ENCODE measurements at regions not wholly inside any gene's neighbourhood (a gene's known extent, or its start where the extent isn't known, plus 50 kb on each side); places are given as distances from the start of the nearest gene placed in this dataset.
A peak's percentile ranks its signal among the peaks of the same experiment; 100 is the strongest.

DNA sequence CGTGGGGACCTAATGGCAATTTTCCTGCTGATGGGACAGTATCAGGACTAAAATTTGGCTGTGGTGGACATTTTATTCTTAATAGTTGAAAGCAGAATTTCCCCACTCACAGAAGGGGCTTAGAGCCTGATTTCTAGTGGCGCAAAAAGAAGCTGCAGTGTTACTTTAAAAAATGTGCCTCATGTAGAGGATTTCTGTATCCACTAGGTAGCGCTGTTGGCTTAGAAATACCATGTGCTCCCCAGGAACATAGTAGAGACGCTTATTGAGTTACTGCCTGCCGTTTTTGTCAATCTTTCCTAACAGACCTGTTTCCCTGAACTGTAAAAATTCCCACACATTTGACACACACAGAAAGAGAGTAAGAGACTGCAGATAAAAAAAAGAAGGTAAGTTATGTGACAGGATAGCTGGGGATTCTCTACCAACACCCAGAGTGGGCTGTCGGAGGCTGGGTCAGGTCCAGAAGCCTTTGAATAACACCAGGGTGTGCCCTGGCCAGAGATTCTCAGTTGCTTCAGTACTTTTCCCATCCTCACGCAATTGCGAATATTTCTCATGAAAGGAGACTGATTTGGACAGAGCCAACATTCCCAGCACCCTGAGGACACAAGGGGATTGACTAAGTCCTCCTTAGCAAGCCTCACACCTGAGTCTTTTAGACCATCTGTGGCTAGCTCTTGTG is 88.4 kb downstream of the ZXDA start:
- H3K4me1 Mint-ChIP-seq (ENCODE audit: low read depth) = peaks cover 5% of the 10 kb centered on the region
- Histone ChIP-seq H3K27ac (ENCODE audit: low read depth in 1 of 2, low read length in 2 of 2) (no peak overlapping the region), H3K4me3 (ENCODE audit: low read length) (no peak overlapping the region), H3K36me3 (ENCODE audit: insufficient read depth, low read length) (no peaks in the 10 kb centered on the region), H3K27me3 (ENCODE audit: control insufficient read depth in 1 of 2, insufficient read depth in 2 of 2, low read length in 2 of 2) (no peaks in the 10 kb centered on the region), H3K9me3 (ENCODE audit: control insufficient read depth in 1 of 2, insufficient read depth in 1 of 2, low read length in 2 of 2) (no peaks in the 10 kb centered on the region), H3K4me1 (ENCODE audit: insufficient read depth, low read length) (peaks cover 4% of the 10 kb centered on the region)
- H3K27ac Mint-ChIP-seq = no peak overlapping the region
- TF ChIP-seq CTCF (IDR thresholded peaks at IDR 0.05) = peak; percentile 63
- no peaks in the 10 kb centered on the region for H3K27me3 Mint-ChIP-seq
- POLR2A ChIA-PET = no interaction called here
- DNase-seq (peak in 9 of 14 experiments; percentile 1 to 75 (median 22)), ATAC-seq (ENCODE audit: poor library complexity) (peak; percentile 46)
- no peak overlapping the region for H3K4me3 Mint-ChIP-seq
- CTCF ChIA-PET = interaction anchor here (0.6 to 0.7 kb wide), 4 partner anchors 31 to 204 kb away, joined by 3 to 4 read pairs (median 3); no protein-coding TSS in a partner anchor
- H3K36me3 Mint-ChIP-seq (ENCODE audit: low read depth) = no peaks in the 10 kb centered on the region
- H3K9me3 Mint-ChIP-seq = no peaks in the 10 kb centered on the region
- intact Hi-C loops (cut with DNase I, micrococcal nuclease) = loop anchor here (1.0 to 2.0 kb wide), 3 partner anchors 97 to 205 kb away; no protein-coding TSS in a partner anchor

DNA sequence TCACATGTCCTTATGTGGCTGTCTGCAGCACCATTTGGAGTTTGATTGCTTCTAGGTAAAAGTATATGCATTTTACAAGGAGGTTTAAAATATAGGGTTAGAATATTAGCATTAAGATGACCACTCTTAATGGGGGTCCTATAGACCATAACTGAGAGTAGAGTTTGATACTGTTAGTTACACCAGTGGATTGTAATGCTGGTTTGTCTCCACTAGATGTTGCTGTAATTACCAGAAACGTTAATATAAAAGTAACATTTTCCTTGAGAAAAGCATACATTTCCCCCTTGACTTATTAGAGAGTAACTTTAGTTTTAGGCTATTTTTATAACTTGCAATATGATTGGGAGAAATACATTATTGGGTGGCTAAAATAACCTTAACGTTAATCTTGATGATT is 93.0 kb downstream of the ZXDA start:
- H3K9me3 ChIP-seq (ENCODE audit: control insufficient read depth in 1 of 2, insufficient read depth in 1 of 2, low read length in 2 of 2) = peaks cover 4% of the 10 kb centered on the region in 2 experiments
- ChIA-PET POLR2A (no interaction called here), CTCF (no interaction called here)
- no peaks in the 10 kb centered on the region for H3K36me3 ChIP-seq (ENCODE audit: insufficient read depth, low read length)
- H3K36me3 Mint-ChIP-seq (ENCODE audit: low read depth) = no peaks in the 10 kb centered on the region
- H3K4me3 ChIP-seq (ENCODE audit: low read length) = no peak overlapping the region
- H3K4me3 Mint-ChIP-seq = no peak overlapping the region
- no peaks in the 10 kb centered on the region for H3K9me3 Mint-ChIP-seq
- H3K27me3 Mint-ChIP-seq = no peaks in the 10 kb centered on the region
- H3K27ac ChIP-seq (ENCODE audit: low read depth in 1 of 2, low read length in 2 of 2) = no peak overlapping the region
- intact Hi-C loops (cut with DNase I, micrococcal nuclease) = loop anchor here in 1 of 2 experiments (10.0 kb wide), 1 partner anchor 1543 kb away; no protein-coding TSS in a partner anchor
- no peak for TF ChIP-seq CTCF (IDR thresholded peaks at IDR 0.05)
- no peak for ATAC-seq (ENCODE audit: poor library complexity)
- H3K4me1 Mint-ChIP-seq (ENCODE audit: low read depth) = peaks cover 5% of the 10 kb centered on the region
- H3K27ac Mint-ChIP-seq = no peak overlapping the region
- DNase-seq = no peak
- H3K4me1 ChIP-seq (ENCODE audit: insufficient read depth, low read length) = peaks cover 4% of the 10 kb centered on the region
- no peaks in the 10 kb centered on the region for H3K27me3 ChIP-seq (ENCODE audit: control insufficient read depth in 1 of 2, insufficient read depth in 2 of 2, low read length in 2 of 2)

- no peak overlapping the region for H3K27ac ChIP-seq (ENCODE audit: low read depth in 1 of 2, low read length in 2 of 2)
- H3K4me3 ChIP-seq (ENCODE audit: low read length) = no peak overlapping the region
- CTCF ChIA-PET = no interaction called here
- no peaks in the 10 kb centered on the region for H3K9me3 Mint-ChIP-seq
- H3K36me3 Mint-ChIP-seq (ENCODE audit: low read depth) = no peaks in the 10 kb centered on the region
- no peak overlapping the region for H3K4me3 Mint-ChIP-seq
- ATAC-seq (ENCODE audit: poor library complexity) (no peak), DNase-seq (no peak)
- H3K4me1 Mint-ChIP-seq (ENCODE audit: low read depth) = no peaks in the 10 kb centered on the region
- H3K9me3 ChIP-seq (ENCODE audit: control insufficient read depth in 1 of 2, insufficient read depth in 1 of 2, low read length in 2 of 2) = no peaks in the 10 kb centered on the region
- POLR2A ChIA-PET = no interaction called here
- H3K27ac Mint-ChIP-seq = no peak overlapping the region
- no peaks in the 10 kb centered on the region for H3K36me3 ChIP-seq (ENCODE audit: insufficient read depth, low read length)
- no peaks in the 10 kb centered on the region for H3K4me1 ChIP-seq (ENCODE audit: insufficient read depth, low read length)
- no peak for TF ChIP-seq CTCF (IDR thresholded peaks at IDR 0.05)
- H3K27me3 Mint-ChIP-seq = no peaks in the 10 kb centered on the region
- intact Hi-C loops (cut with DNase I, micrococcal nuclease) = no loop called here
- H3K27me3 ChIP-seq (ENCODE audit: control insufficient read depth in 1 of 2, insufficient read depth in 2 of 2, low read length in 2 of 2) = no peaks in the 10 kb centered on the region
Measured at GRCh38 chrX:57772637-57773036, 92.6 kb upstream of the NLRP2B start.

Measured in CD4-positive, alpha-beta T cell (primary cell).